Activated CD4-positive, alpha-beta T cell treated with anti-CD3 and anti-CD28 coated beads, Interleukin-2, amount 50 U/mL, for 1 hour (primary cell): ENCODE measurements at regions not wholly inside any gene's neighbourhood (a gene's known extent, or its start where the extent isn't known, plus 50 kb on each side); places are given as distances from the start of the nearest gene placed in this dataset.
"Not testable (repeated sequence)": the region's sequence is repeated elsewhere in the genome, so short reads cannot be mapped to it uniquely, and the experiment has no call there.

Experiments used
- DNase-seq: peaks from one replicate; pipeline ENCODE4 v3.0.0-alpha.2; 2020

DNA sequence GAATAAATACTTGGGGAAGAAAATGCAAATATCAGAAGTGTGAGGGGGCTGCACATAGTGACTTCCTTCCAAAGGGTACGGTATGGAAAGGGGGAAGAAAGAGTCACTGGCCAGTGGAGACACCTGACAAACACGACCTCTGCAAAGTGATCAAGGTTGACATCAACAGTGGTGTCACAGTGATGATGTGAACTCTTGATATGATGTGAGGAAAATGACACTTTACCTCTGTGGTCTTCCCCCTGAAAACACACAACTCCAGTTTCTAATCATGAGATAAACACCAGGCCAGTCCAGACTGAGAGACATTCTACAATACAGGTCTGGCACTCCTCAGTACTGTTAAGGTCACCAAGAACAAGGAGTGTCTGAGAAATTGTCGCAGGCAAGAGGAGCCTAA is 169.7 kb downstream of the BUB3 start:
- no peak for DNase-seq

DNA sequence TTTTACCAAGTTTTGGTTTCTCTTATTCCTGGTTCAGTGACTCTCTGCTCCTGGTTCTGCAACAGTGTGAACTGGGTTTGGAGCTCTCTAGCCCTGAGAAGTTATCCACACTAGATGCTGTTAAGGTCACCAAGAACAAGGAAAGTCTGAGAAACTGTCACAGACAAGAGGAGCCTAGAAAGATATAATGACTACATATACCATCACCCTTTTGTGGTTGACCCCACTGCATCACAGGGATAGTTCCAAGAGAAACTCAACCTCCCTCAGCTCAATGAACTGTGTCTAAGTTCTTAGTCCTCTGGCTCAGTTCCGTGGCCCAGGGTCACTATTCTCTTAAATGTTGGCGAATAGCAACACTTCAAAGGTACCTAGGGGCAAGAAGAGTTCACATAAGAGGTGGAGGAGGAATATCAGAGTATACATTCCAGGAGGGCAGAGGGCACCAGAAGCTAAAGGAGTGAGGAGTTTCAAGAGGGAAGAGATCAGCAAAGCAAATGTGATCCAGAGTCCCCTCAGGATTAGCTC is 171.5 kb downstream of the BUB3 start:
- DNase-seq: no peak

DNA sequence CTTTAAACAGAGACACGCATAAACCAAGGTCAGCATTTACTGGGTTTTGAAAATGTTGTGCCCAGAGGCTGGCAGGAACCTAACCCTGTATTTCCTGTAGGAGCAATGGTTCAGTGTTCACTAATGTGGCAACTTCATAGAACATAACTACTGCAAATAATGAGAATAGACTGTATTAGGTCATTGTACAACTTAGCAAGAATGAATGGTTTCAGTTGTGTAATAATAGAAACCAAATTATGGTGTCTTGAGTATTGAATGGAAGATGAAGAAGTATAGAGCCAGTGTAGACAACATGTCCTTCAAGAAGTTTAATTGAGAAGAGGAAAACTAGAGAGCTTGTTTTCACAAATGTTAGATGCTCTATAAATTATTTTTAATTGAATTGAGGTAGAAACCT is 172.5 kb downstream of the BUB3 start:
- DNase-seq: no peak

DNA sequence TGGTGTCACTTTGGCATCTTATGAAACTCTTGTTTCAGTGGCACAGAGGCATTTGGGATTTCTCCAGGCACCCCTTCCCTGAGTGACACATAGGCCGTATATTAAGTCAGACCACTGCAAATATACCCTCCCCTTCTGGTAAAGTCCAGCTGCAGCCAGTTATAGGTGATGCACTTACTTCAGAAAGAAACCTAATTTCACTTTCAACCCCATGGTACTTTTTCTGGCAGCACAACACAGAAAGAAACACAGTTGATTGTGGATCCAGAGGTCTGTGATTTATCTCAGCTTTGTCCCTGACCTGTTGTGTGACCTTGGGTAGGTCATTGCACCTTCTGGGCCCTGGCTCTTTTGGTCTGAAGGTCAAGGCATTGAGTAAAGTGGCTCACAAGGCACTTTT is 173.2 kb downstream of the BUB3 start:
- DNase-seq: no peak

DNA sequence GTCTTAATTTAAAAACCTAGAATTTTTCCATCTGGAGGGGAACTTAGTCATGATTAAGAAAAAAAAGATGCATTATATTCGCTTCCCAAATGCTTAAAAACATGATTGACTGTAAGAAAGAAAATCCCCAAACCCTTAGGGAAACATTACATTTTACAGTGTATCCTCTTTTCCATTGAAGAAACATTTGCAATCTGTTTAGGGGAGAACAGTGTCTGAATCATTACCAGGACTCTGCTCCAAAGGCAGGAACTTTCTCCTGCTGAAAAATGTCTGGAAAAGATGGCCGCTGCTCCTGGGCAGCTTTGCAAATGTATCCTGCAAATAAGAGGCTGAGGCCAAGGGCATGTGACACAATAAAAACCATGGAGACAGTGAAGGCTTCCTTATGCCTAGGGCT is 173.7 kb downstream of the BUB3 start:
- no peak for DNase-seq

DNA sequence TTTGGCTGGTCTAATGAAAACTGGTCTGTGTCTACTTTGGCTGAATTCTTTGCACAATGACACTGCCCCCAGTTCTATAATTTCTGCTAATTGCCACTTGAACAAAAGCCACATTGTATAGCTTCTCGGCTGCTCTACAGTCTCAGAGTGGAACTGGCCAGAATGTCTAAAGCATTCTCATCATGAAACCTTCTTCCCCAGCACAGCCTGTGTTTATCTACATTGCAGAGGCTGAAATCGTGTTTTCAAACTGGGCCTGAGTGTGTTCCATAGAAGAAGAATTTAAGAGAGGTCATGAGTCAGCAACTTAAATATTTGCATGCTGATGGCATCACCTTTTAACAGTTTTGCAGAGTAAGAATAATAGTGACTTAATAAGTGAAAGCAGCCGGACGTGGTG is 177.2 kb downstream of the BUB3 start:
- DNase-seq: no peak

DNA sequence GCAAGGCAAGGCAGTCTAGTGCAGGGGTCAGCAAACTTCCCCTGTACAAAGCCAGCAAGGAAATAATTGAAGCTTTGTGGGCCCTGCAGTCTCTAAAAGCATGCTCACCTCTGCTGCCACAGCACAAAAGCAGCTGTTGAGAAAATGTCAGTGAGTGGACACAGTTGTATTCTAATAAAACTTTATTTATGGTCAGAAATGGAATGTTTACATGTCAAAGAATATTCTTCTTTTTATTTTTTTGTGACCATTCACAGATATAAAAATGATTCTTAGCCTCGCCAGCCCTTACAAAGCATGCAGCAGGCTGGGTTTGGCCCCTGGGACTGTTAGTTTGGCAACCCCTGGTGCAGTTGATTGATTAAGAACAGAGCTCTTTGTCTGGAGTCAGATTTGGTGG is 192.4 kb downstream of the BUB3 start:
- DNase-seq: no peak

DNA sequence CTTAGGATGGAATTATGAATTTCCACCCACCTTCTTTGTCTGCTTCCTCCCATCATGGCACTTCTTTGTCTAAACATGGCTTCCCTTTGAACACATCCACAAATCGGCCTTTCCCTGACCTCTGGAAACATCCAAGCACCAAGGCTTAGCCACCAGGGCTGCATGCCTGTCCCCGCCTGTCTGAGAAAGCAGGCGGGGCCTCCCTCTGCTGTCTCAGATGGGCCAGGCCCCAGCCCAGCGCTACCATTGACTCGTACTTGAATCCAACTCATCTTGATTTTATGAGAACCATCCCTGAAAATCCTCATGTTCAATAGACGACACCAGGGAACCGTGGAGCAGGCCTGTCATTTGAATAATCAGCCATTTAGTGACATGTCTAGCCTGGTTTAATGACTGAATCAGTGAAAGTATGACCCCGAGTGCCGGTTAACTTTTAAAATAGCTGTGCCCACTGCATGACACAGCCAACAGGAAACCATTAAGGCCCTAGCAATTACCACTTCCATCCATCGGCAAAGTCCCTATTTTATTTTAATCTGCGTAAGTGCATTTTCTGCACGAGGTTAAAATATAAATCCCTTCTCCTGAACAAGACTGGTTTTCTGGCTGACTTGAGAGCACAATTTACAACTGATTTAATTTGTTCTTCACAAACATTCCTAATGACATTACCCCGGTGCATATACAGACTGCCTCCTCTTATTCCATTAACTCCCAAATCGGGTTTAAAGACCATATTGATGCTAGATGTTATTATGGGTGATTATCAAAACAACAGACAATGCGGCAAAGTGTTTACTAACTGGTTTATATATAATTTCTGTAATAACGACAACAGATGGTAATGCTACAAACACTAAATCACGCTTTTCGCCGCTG is 194.7 kb downstream of the BUB3 start:
- DNase-seq: no peak

DNA sequence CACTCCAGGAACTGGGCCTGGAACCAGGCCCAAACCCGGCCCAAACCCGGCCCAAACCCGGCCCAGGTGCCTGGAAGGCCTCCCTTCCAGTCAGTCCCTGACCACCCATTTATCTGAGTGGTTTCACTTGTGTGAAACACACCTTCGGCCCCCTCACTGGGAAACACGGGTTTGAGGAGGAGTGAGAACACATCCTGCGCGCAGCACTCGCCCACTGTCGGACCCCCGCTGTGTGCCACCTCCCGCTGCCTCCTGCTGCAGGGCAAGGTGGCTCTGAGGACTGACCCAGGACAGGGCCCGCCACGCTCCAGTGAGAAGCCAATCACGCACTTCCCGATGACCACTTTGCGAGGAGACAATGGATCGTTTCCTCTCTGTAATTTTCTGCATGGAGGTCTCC is 197.5 kb downstream of the BUB3 start:
- no peak for DNase-seq

DNA sequence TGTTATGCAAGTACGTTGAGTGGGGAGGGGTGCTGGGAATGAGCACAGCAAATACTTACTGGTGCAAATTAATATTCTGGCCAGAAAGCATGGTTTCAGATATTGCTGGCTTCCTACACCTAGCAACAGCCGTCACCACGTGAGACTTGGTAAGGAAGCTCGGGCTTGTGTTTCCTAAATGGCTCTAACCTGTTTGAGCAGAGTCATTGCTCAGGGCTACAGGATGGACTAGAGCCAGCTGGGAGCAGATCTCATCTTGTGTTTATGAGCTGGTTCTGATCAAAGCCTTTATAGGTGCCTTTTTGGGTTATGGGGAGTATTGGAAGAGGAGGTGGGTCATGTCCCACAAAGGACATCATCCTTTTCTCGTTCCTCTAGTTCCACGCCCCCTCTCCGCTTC is 200.3 kb downstream of the BUB3 start:
- DNase-seq: no peak

DNA sequence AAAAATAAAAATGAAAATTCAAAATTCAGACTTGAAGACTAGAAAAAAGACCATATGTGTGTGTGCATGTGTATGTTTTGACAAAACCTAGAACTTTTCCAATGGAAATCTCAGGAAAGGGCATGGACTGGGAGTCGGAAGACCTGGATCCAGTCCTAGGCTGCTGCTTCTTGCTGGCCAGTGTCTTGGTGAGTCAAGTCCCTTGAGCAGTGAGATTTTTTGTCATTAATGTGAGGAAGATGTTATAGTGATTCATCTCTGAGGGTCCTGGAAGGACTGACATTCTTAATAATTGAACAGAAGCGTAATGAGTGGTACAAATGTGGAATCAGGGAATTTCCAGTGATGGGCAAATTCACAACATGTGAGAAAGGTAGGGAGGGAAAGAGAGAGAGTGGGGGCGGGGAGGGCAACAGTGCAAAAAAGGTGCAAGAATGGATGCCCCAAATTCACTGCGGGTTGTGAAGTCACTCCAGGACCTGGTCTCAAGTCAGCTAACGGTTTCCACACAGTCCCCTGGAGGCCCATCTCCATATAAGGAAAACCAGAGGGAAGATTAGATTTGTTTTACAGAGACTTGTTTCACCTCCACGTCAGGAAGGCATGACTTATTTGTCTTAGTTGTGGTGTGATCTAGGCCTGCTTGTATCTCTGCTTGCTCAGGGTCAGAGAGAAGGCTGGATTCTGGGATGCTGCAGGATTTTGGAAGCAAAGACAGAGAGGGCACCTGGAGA is 201.7 kb downstream of the BUB3 start:
- no peak for DNase-seq

DNA sequence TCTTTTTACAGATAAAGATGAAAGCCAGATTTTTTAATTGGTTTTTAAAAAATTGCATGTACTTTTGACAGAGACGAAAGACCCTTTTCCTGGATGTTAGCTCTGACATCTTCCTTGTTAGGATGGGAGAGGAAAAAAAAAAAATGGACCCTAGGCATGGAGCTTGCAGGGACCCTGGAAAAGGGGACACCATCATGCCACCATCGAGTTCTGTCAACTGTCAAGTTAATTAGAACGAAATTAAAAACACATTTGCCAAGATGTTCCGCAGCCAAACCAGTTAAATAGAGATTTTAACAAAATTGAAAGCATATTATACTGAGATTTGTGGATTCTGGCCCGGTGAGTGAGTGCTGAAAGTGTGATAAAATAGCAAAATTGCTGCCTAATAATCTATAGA is 202.6 kb downstream of the BUB3 start:
- no peak for DNase-seq

DNA sequence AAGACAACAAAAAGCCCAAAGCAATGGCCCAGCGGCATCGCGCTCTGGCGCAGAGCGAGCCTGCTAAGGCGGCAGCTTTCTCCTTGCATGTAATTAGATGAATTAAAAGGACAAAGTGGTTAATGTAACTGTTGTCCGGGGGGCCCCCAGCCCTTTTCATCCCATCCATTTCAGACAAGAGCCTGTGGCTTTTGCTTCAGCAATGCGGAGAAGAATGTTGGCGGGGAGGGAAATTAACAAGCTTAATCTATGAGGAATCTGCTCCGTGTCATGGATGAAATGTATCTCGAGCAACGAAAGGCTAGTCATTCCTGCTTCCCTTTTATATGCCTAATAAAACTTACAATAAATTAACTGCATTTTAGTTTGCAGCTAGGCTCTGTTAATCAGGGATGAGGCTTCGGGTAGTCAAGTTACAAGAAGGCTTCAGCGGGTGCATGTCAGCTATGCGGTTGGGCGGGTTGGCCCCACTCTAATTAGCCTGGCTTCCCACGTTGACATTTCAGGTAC is 203.3 kb downstream of the BUB3 start:
- DNase-seq: no peak

DNA sequence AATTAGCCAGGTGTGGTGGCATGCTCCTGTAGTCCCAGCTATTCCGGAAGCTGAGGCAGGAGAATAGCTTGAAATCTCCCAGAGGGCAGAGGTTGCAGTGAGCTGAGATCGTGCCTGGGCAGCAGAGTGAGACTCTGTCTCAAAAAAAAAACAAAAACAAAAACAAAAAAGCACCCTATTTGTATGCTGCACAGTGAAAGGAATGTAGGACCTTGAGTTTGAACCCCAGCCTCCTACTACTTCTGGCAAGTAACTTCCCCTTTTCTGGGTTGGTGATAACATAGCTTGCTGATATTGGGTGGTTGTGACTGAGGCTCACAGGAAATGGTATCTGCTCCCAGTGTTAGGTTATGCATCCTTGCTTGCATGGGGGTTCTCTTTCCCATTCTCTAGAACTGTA is 205.3 kb downstream of the BUB3 start:
- DNase-seq: no peak

DNA sequence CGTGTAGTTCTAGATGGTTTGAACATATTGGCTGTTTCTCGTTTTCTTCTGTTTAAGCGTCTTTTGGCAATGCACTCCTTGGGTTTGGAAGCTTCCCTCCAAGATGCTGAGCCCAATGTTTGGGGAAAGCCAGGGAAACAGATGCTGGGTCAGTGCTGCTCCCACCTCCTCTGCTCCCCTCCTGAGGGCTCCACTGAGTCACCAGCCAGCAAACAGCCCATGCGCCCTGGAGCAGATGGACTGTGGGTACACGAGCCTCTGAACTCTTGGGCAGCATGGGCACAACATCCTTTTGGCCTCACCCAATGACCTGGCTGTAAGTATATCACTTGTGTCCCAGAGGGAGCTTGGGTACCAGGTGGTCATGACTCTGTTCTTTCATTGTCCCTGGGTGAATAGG is 207.6 kb downstream of the BUB3 start:
- DNase-seq: no peak

DNA sequence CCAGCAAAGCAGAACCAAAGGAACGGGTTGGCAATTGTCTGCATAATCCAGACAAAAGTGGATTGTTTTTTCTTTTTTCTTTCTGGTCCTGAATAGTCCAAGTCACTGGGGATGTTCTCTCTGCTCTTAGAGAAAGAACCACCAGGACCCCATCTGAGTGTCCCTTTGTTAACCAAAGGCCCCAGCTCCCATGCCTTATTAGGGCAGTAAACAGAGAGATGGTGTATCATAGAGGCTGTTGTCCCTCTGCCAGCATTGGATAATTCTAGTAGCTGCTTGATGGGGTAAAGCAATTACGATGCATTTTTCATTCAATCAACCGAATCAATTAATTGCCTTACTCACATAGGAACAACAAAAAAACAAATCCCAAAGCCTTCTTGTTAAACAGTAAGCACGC is 213.0 kb downstream of the BUB3 start:
- no peak for DNase-seq

DNA sequence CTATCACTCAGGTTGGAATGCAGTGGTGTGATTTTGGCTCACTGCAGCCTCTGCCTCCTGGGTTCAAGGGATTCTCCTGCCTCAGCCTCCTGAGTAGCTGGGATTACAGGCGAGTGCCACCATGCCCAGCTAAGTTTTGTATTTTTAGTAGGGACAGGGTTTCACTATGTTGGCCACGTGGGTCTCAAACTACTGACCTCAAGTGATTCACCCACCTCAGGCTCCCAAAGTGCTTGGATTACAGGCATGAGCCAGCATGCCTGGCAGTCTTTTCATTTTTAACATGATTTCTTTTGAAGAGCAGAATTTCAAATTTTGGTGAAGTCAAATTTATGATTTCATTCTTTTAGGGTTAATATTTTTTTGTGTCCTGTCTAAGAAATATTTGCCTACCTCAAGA is 217.4 kb downstream of the BUB3 start:
- DNase-seq: not testable (repeated sequence)

DNA sequence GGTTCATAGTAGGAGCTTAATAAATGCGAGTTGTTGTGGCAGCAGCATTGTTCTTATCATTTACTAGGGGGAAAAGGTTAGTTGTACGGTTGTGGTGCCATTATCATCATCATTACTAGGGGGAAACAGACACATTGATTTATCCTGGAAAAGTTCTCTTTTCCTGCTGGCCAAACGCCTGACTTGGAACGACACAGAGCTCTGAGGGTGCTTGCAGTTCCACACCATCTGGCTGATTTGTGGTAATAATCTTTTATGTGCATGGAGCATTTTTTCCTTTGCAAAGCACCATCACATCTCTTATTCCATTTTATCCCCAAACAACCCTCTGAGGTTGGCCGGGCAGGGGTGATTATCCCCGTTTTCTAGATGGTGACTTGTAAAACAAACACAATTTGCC is 219.4 kb downstream of the BUB3 start:
- no peak for DNase-seq

DNA sequence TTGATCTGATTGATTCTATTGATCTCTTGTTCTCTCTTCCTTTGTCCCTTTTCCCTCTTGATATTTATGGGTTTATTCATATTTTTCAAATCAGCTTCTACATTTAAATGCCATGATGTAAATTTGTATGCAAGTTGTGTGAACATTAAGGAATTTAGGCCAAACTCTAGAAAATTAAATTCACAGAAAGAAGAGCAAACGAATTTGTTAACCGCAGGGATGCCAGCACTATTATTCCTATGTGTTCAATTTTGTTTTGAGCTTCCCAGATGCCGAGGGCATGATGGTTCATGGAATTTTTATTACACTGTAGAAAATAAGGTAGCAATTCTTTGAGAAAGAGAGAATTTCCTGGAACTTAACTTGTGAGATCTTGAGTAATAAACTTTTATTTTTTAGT is 220.9 kb downstream of the BUB3 start:
- no peak for DNase-seq

DNA sequence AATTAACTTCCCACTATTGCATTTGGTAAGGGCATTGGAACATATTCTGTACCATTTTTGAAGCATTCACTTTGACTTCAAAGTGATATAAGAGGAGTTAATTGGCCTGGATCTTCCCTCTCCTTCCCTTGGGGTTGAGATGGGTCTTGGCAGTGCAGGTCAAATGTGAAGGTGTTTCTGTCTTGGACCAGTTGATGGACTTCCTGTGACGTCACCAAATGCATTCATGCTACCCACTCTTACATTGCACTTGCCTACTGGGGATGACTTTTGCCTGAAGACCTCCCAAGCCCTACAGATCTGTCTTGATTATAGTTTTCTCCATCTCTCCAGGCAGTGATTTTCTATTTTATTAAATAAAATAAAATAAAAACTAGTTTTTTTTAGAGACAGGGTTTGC is 221.5 kb downstream of the BUB3 start:
- no peak for DNase-seq

DNA sequence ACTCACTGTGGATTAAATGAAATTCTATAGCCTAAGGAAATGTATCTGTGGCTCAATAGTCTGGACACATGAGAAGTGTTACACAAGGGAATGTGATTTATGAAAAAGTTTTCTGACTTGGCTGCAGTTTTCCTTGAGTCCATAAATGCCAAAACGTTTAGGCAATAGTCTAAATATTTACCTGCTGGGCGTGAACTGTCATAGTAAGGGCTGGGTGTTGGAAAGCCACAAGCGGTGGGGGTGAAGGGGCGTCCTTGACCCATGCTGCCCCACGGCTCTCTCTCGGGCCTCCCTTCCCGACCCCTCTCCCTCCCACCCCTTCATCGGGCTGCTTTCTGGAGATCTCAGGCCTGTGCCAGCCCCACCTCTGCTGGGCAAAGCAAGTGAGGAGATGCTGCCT is 223.7 kb downstream of the BUB3 start:
- DNase-seq: no peak

DNA sequence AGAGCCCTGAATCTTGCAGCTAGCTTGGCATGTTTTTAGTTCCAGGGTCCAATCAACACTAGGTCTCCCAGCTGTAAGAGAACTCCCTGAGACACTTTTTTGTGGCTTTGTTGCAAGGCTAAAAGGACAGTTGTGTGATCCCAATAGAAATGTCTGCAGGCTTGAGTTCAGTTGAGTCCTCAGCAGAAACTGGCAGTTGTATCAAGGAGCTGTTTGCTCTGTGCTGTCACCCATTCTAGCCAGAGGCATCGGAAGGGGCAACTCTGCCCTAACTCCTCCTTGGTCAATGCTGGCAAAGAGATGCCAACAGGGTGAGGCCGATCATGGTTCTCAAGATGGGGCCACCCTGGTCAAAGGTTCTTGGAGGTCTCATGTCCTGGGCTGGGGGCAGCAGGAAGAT is 224.1 kb downstream of the BUB3 start:
- DNase-seq: no peak

DNA sequence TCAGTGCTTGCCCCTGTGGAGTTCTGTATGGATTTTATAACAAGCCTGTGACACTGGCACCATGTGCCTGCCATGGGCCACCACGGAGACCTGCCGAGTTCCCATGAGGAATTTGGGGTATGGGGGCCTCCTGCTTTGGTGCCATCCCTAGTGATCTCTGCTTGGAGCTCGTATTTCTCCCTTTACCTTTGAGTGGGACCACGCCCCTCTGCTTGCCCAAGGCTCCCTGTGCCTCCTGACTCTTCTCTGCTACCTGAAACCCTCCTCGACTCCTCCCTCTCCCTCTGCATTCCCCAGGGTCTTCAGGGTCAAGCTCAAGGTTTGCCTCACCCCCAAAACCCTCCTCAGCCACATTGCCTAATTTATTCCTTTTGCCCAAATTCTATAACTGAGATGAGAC is 225.0 kb downstream of the BUB3 start:
- DNase-seq: no peak

DNA sequence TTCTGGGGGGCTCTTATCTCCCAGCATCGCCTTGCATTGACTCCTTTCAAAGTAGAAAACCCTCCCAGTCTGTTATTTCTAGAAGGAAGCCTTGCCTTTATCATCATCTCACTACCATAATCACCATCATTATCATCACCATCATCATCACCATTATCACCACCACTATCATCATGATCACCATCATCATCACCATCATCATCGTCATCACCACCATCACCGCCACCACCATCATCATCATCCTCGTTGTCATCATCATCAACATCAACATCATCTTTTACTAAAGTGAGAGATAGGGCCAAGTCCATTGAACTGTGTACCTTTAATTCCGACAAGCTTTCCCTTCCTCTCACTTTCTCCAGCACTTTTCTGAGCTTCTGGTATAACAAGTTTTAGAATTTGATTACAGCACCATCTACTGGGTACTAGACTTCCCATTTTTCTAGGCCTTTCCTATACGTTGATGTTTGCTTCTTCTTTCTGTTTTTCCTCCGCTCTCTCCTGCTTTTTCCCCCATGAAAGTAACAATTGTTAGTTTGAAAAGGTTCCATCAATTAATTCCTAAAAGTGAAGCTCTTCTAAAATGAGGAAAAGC is 226.4 kb downstream of the BUB3 start:
- no peak for DNase-seq
